Skeletal muscle tissue (tissue), 3 donors: ENCODE measurements at regions not wholly inside any gene's neighbourhood (a gene's known extent, or its start where the extent isn't known, plus 50 kb on each side); places are given as distances from the start of the nearest gene placed in this dataset.

ENCODE experiments used
- H3K27ac ChIP-seq: one replicate; pipeline ENCODE4 v1.7.0; 2013; ENCODE audit warnings: mild to moderate bottlenecking, low read depth, low read length, inconsistent platforms
- H3K27me3 ChIP-seq, 3 donors: one replicate each; pipeline ENCODE4 v1.7.0; 2013; ENCODE audit warnings: low read length in 3 of 3; ENCODE audit not compliant: control insufficient read depth in 3 of 3, insufficient read depth in 3 of 3
- H3K36me3 ChIP-seq, 3 donors: one replicate each; pipeline ENCODE4 v1.7.0; 2013; ENCODE audit warnings: low read length in 3 of 3; ENCODE audit not compliant: control insufficient read depth in 3 of 3, insufficient read depth in 3 of 3
- H3K4me1 ChIP-seq, 3 donors: one replicate each; pipeline ENCODE4 v1.7.0; 2013; ENCODE audit warnings: low read length in 3 of 3, mild to moderate bottlenecking in 3 of 3; ENCODE audit not compliant: control insufficient read depth in 3 of 3, insufficient read depth in 3 of 3
- H3K4me3 ChIP-seq, 3 donors: one replicate each; pipeline ENCODE4 v1.7.0; 2013; ENCODE audit warnings: low read length in 3 of 3
- H3K9ac ChIP-seq, 3 donors: one replicate each; pipeline ENCODE4 v1.7.0; 2013; ENCODE audit warnings: low read length in 3 of 3, mild to moderate bottlenecking in 3 of 3, moderate library complexity in 2 of 3, low read depth in 1 of 3
- H3K9me3 ChIP-seq, 3 donors: one replicate each; pipeline ENCODE4 v1.7.0; 2013; ENCODE audit warnings: low read length in 3 of 3; ENCODE audit not compliant: control insufficient read depth in 3 of 3
- donor health status: Osteomylitis.

- H3K4me1 ChIP-seq = peaks cover 0 to 5% (median 3%) of the 10 kb centered on the region in 3 donors
Measured at GRCh38 chr1:94316836-94317789, 79.7 kb upstream of the ARHGAP29 start.

DNA sequence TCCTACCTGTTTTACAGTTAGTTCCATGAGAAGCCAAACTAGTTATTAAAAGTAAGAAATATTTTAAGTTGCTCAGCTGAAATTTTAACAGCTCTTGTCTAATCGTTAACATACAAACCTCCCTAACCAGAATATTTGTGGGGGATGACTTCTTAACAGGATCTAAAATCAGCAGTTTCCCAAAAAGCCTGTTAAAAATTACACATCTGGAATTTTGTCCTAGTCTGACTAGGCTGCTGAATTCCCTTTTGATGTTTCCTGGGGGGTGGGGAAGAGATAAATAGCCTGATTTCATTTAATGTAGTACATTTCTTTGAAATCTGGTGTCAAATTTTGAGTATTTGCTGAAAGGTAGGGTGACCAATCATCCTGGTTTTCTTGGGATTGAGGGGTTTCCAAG is 78.8 kb upstream of the ARHGAP29 start:
- Histone ChIP-seq H3K36me3 (no peaks in the 10 kb centered on the region), H3K27ac (no peak overlapping the region), H3K4me3 (no peak overlapping the region), H3K4me1 (peaks cover 0 to 5% (median 3%) of the 10 kb centered on the region in 3 donors), H3K9ac (no peak overlapping the region), H3K9me3 (no peaks in the 10 kb centered on the region), H3K27me3 (no peaks in the 10 kb centered on the region)

More at GRCh38 chr1:94316836-94317789, 79.7 kb upstream of the ARHGAP29 start:
- H3K9me3 ChIP-seq = no peaks in the 10 kb centered on the region
- H3K27ac ChIP-seq = no peak overlapping the region
- no peak overlapping the region for H3K4me3 ChIP-seq
- no peaks in the 10 kb centered on the region for H3K27me3 ChIP-seq
- no peak overlapping the region for H3K9ac ChIP-seq
- H3K36me3 ChIP-seq = no peaks in the 10 kb centered on the region

GRCh38 chr1:94315552-94316116 is 78.2 kb upstream of the ARHGAP29 start:
- Histone ChIP-seq H3K4me3 (no peak overlapping the region), H3K27ac (no peak overlapping the region), H3K36me3 (no peaks in the 10 kb centered on the region), H3K9ac (no peak overlapping the region), H3K4me1 (peaks cover 0 to 7% (median 3%) of the 10 kb centered on the region in 3 donors), H3K27me3 (no peaks in the 10 kb centered on the region), H3K9me3 (no peaks in the 10 kb centered on the region)

GRCh38 chr1:94314222-94314858 is 77.0 kb upstream of the ARHGAP29 start:
- Histone ChIP-seq H3K27me3 (no peaks in the 10 kb centered on the region), H3K27ac (no peak overlapping the region), H3K4me1 (peaks cover 0 to 2% (median 0%) of the 10 kb centered on the region in 3 donors), H3K4me3 (no peak overlapping the region), H3K36me3 (no peaks in the 10 kb centered on the region), H3K9ac (no peak overlapping the region), H3K9me3 (no peaks in the 10 kb centered on the region)

GRCh38 chr1:94310570-94311270 is 73.3 kb upstream of the ARHGAP29 start:
- Histone ChIP-seq H3K27ac (no peak overlapping the region), H3K27me3 (no peaks in the 10 kb centered on the region), H3K4me1 (peaks cover 0 to 6% (median 2%) of the 10 kb centered on the region in 3 donors), H3K4me3 (no peak overlapping the region), H3K9ac (no peak overlapping the region), H3K36me3 (no peaks in the 10 kb centered on the region), H3K9me3 (no peaks in the 10 kb centered on the region)

DNA sequence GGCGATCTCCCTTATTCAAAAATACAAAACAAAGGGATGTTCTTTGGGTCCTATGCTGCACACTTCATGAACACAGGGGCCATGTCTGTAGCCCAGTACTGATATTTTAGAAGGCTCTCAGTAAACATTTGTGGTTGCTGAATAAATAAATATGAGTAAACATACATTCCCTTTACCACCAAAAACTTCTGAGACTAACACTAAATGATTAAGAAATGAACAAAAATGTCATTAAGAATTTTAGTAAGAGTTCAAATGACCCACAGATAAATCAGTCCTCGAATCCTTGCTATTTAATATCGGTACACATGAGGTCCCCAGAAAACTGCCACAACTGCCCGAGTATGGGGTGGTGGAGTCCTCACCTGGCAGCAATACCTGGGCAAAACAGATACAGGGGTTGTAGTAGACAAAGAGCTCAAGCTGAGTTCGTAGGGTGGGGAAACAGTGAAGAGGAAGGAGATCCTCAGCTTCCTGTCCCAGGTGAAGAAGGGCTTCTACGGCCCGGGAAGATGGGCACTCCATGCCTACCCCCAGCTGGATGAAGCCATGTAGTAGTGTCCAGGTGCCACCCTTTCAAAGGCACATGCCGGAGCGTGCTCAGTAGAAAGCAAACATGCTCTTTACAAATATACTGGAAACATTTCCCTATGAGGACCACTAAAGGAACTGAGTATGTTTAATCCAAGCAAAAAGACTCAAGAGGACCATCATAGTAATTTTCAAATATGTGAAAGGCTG is 72.6 kb upstream of the ARHGAP29 start:
- H3K9me3 ChIP-seq = no peaks in the 10 kb centered on the region
- H3K27me3 ChIP-seq = no peaks in the 10 kb centered on the region
- H3K9ac ChIP-seq = no peak overlapping the region
- no peak overlapping the region for H3K27ac ChIP-seq
- no peak overlapping the region for H3K4me3 ChIP-seq
- H3K36me3 ChIP-seq = no peaks in the 10 kb centered on the region
- H3K4me1 ChIP-seq = peaks cover 0 to 6% (median 2%) of the 10 kb centered on the region in 3 donors

GRCh38 chr1:94309216-94309615 is 71.8 kb upstream of the ARHGAP29 start:
- Histone ChIP-seq H3K4me3 (no peak overlapping the region), H3K27ac (no peak overlapping the region), H3K36me3 (no peaks in the 10 kb centered on the region), H3K9me3 (no peaks in the 10 kb centered on the region), H3K9ac (no peak overlapping the region), H3K4me1 (peaks cover 0 to 6% (median 2%) of the 10 kb centered on the region in 3 donors), H3K27me3 (no peaks in the 10 kb centered on the region)

DNA sequence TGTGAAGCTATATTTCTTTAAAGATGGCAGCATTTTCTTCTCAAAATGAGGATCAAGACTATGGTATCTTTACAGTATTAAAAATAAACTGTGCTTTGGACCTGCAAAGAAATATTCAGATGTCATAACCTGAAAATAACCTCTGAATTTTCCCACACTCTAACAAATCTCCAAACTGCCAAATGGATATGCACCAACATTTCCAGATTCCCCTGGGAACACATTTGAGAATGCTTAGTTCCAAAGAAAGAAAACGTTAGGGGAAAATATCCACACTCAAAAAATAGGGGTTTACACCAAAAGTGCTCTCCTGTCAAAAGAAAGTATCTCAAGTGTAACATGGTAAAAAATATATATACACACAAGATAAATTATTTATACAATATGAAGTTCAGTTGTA is 69.1 kb upstream of the ARHGAP29 start:
- Histone ChIP-seq H3K27me3 (no peaks in the 10 kb centered on the region), H3K9ac (no peak overlapping the region), H3K27ac (no peak overlapping the region), H3K4me1 (peaks cover 0 to 6% (median 6%) of the 10 kb centered on the region in 3 donors), H3K4me3 (no peak overlapping the region), H3K9me3 (no peaks in the 10 kb centered on the region), H3K36me3 (no peaks in the 10 kb centered on the region)

GRCh38 chr1:94305704-94306103 is 68.3 kb upstream of the ARHGAP29 start:
- Histone ChIP-seq H3K4me1 (peaks cover 5 to 10% (median 5%) of the 10 kb centered on the region in 3 donors), H3K27ac (no peak overlapping the region), H3K27me3 (no peaks in the 10 kb centered on the region), H3K4me3 (no peak overlapping the region), H3K9me3 (no peaks in the 10 kb centered on the region), H3K36me3 (no peaks in the 10 kb centered on the region), H3K9ac (no peak overlapping the region)
